OCI-LY7 (cell line): ENCODE measurements at regions not wholly inside any gene's neighbourhood (a gene's known extent, or its start where the extent isn't known, plus 50 kb on each side); places are given as distances from the start of the nearest gene placed in this dataset.

ENCODE experiments used
- EZH2phosphoT487 ChIP-seq: fragments of 200-600 bp; sonication (generic); IDR thresholded peaks from 2 replicates; pipeline ENCODE4 v1.6.1; 2018; ENCODE audit warnings: low read depth, borderline replicate concordance, mild to moderate bottlenecking, mixed run types, antibody characterized with exemption, low read length, moderate library complexity, mixed read lengths
- TF ChIP-seq, protein P1 (sequence below): fragments of 200-600 bp; sonication (generic); conservative IDR thresholded peaks from 2 replicates; pipeline ENCODE4 v1.5.1; 2014; ENCODE audit warnings: mild to moderate bottlenecking, antibody characterized with exemption, low read length, moderate library complexity, mixed read lengths

DNA sequence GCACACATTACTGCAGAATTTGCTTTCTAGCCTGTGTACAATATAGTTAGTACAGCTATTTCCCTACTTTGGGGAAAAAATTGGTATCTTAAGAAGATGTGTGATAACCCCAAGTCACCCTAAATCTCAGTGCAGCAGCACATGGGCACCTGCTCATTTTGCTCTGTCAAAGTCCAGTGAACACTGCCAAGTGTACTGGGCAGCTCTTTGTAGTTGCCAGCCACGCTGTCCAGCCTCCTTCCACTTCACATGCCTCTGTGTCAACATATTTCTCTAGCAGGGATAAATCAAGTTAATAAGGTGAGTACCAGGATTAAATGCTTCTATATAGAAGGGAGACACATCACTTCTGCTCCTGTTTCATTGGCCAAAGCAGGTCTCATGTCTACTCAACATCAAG, 87.1 kb upstream of the CDC14C start:
- TF ChIP-seq, protein P1, sequence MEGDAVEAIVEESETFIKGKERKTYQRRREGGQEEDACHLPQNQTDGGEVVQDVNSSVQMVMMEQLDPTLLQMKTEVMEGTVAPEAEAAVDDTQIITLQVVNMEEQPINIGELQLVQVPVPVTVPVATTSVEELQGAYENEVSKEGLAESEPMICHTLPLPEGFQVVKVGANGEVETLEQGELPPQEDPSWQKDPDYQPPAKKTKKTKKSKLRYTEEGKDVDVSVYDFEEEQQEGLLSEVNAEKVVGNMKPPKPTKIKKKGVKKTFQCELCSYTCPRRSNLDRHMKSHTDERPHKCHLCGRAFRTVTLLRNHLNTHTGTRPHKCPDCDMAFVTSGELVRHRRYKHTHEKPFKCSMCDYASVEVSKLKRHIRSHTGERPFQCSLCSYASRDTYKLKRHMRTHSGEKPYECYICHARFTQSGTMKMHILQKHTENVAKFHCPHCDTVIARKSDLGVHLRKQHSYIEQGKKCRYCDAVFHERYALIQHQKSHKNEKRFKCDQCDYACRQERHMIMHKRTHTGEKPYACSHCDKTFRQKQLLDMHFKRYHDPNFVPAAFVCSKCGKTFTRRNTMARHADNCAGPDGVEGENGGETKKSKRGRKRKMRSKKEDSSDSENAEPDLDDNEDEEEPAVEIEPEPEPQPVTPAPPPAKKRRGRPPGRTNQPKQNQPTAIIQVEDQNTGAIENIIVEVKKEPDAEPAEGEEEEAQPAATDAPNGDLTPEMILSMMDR, result no peak
- TF ChIP-seq EZH2phosphoT487, result no peak
